ENCODE measurements at regions not wholly inside any gene's neighbourhood (a gene's known extent, or its start where the extent isn't known, plus 50 kb on each side); places are given as distances from the start of the nearest gene placed in this dataset.
A peak's percentile ranks its signal among the peaks of the same experiment; 100 is the strongest.

- DNase-seq = peak in 1 of 2 donors; percentile 1
Observed at GRCh38 chr5:3139499-3139931, 388.0 kb upstream of the IRX2 start.

- DNase-seq = no peak
Observed at GRCh38 chr5:3131161-3131560, 379.7 kb upstream of the IRX2 start.

- no peak for DNase-seq
Observed at GRCh38 chr5:3129252-3129651, 377.8 kb upstream of the IRX2 start.

GRCh38 chr5:3127423-3127911 is 376.0 kb upstream of the IRX2 start:
- no peak for DNase-seq

GRCh38 chr5:3126639-3127038 is 375.2 kb upstream of the IRX2 start:
- DNase-seq = no peak

GRCh38 chr5:3124410-3124809 is 372.9 kb upstream of the IRX2 start:
- DNase-seq = no peak

GRCh38 chr5:3123763-3124157 is 372.3 kb upstream of the IRX2 start:
- no peak for DNase-seq

GRCh38 chr5:3122985-3123762 is 371.7 kb upstream of the IRX2 start:
- no peak for DNase-seq

GRCh38 chr5:3122216-3122615 is 370.7 kb upstream of the IRX2 start:
- no peak for DNase-seq

GRCh38 chr5:3121813-3122212 is 370.3 kb upstream of the IRX2 start:
- DNase-seq = no peak

- no peak for DNase-seq
Observed at GRCh38 chr5:3120028-3120427, 368.6 kb upstream of the IRX2 start.

- no peak for DNase-seq
Observed at GRCh38 chr5:3119435-3119834, 368.0 kb upstream of the IRX2 start.

- no peak for DNase-seq
Observed at GRCh38 chr5:3118340-3118739, 366.9 kb upstream of the IRX2 start.

- DNase-seq = no peak
Observed at GRCh38 chr5:3116366-3116765, 364.9 kb upstream of the IRX2 start.

GRCh38 chr5:3114467-3114866 is 363.0 kb upstream of the IRX2 start:
- no peak for DNase-seq

- DNase-seq = no peak
Observed at GRCh38 chr5:3110371-3110770, 358.9 kb upstream of the IRX2 start.

- DNase-seq = no peak
Observed at GRCh38 chr5:3107156-3107611, 355.7 kb upstream of the IRX2 start.

- DNase-seq = no peak
Observed at GRCh38 chr5:3105581-3105980, 354.1 kb upstream of the IRX2 start.

- DNase-seq = no peak
Observed at GRCh38 chr5:3105172-3105571, 353.7 kb upstream of the IRX2 start.

GRCh38 chr5:3104429-3105060 is 353.1 kb upstream of the IRX2 start:
- DNase-seq = no peak

GRCh38 chr5:3103262-3103811 is 351.9 kb upstream of the IRX2 start:
- DNase-seq = no peak

GRCh38 chr5:3102531-3102930 is 351.1 kb upstream of the IRX2 start:
- no peak for DNase-seq

- no peak for DNase-seq
Observed at GRCh38 chr5:3101561-3101960, 350.1 kb upstream of the IRX2 start.

- no peak for DNase-seq
Observed at GRCh38 chr5:3100921-3101551, 349.6 kb upstream of the IRX2 start.

Measured in hippocampal formation (tissue), 2 donors.